Neural progenitor cell (in vitro differentiated cells): ENCODE measurements at regions not wholly inside any gene's neighbourhood (a gene's known extent, or its start where the extent isn't known, plus 50 kb on each side); places are given as distances from the start of the nearest gene placed in this dataset.

ENCODE experiments used
- DNase-seq: peaks from one replicate; pipeline ENCODE4 v3.0.0-alpha.2; 2016; ENCODE audit warnings: low spot score
- H2AFZ ChIP-seq: fragments of 200-600 bp; sonication (generic); replicated peaks from 2 replicates; pipeline ENCODE4 v1.6.1; 2016; ENCODE audit warnings: antibody characterized with exemption
- H3F3A ChIP-seq: fragments of 200-600 bp; sonication (generic); 2 replicates; pipeline ENCODE4 v1.6.1; 2016; ENCODE audit warnings: antibody characterized with exemption, low read depth
- H3K27ac ChIP-seq: fragments of 200-600 bp; sonication (generic); 2 replicates; pipeline ENCODE4 v1.5.1; 2016; ENCODE audit warnings: mild to moderate bottlenecking
- H3K27me3 ChIP-seq: fragments of 200-600 bp; sonication (generic); 2 replicates; pipeline ENCODE4 v1.6.1; 2016; ENCODE audit warnings: mild to moderate bottlenecking, moderate library complexity
- H3K36me3 ChIP-seq: fragments of 200-600 bp; sonication (generic); 2 replicates; pipeline ENCODE4 v1.5.1; 2016
- H3K4me1 ChIP-seq: fragments of 200-600 bp; sonication (generic); 2 replicates; pipeline ENCODE4 v1.6.1; 2016; ENCODE audit warnings: mixed run types
- H3K4me2 ChIP-seq: fragments of 200-600 bp; sonication (generic); 2 replicates; pipeline ENCODE4 v1.6.1; 2016
- H3K4me3 ChIP-seq: fragments of 200-600 bp; sonication (generic); 2 replicates; pipeline ENCODE4 v1.5.1; 2016
- H3K79me2 ChIP-seq: fragments of 200-600 bp; sonication (generic); 2 replicates; pipeline ENCODE4 v1.6.1; 2016; ENCODE audit warnings: low read depth
- H3K9ac ChIP-seq: fragments of 200-600 bp; sonication (generic); 2 replicates; pipeline ENCODE4 v1.6.1; 2016
- H3K9me3 ChIP-seq: fragments of 200-600 bp; sonication (generic); 2 replicates; pipeline ENCODE4 v1.5.1; 2016; ENCODE audit warnings: low read depth
- H4K20me1 ChIP-seq: fragments of 200-600 bp; sonication (generic); 2 replicates; pipeline ENCODE4 v1.6.1; 2016; ENCODE audit warnings: low read depth
- H3K27ac Mint-ChIP-seq: 3 replicates; pipeline ENCODE4 v1.8.0; 2021; ENCODE audit warnings: mixed read lengths
- H3K27me3 Mint-ChIP-seq: 2 replicates; pipeline ENCODE4 v1.8.0; 2022; ENCODE audit warnings: low read depth, mild to moderate bottlenecking, inconsistent platforms, moderate library complexity, mixed read lengths; ENCODE audit not compliant: insufficient read depth
- H3K36me3 Mint-ChIP-seq: 3 replicates; pipeline ENCODE4 v1.8.0; 2021; ENCODE audit warnings: mixed read lengths
- H3K4me1 Mint-ChIP-seq: 3 replicates; pipeline ENCODE4 v1.8.0; 2021; ENCODE audit warnings: mixed read lengths
- H3K4me3 Mint-ChIP-seq: 3 replicates; pipeline ENCODE4 v1.8.0; 2021; ENCODE audit warnings: mild to moderate bottlenecking, moderate library complexity, mixed read lengths
- H3K9me3 Mint-ChIP-seq: 3 replicates; pipeline ENCODE4 v1.8.0; 2020; ENCODE audit warnings: mixed read lengths
- EZH2 ChIP-seq: fragments of 200-600 bp; sonication (generic); IDR thresholded peaks from 2 replicates; pipeline ENCODE4 v1.6.1; 2017; ENCODE audit warnings: antibody characterized with exemption, mild to moderate bottlenecking, moderate library complexity
- EZH2phosphoT487 ChIP-seq: fragments of 200-600 bp; sonication (generic); IDR thresholded peaks from 2 replicates; pipeline ENCODE4 v1.6.1; 2017; ENCODE audit warnings: antibody characterized with exemption
- TF ChIP-seq, protein P1 (sequence below): fragments of 200-600 bp; sonication (generic); IDR thresholded peaks from 2 replicates; pipeline ENCODE4 v1.5.1; 2017; ENCODE audit warnings: antibody characterized with exemption, mild to moderate bottlenecking

DNA sequence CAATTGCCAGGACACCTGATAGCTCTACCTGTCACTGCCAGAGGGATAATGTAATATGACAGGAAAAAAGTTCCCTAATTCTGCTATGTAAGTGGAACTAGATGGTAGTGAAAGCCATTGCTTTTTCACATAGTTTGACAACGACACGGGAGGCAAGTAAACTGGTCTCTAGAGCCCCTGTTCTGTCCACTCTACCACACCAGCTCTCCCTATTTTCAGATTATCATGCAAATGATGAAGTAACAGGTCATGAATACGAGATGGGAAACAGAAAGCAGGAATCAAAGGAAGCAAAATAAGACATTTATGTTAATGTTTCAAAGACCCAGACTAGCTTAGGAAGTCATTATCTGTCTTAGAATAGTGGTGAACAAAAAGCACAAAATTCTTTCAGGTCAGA, 56.2 kb downstream of the TAF11L14 start:
- Histone ChIP-seq H3K27me3 (no peaks in the 10 kb centered on the region), H3K4me3 (no peak overlapping the region), H3K79me2 (no peaks in the 10 kb centered on the region), H3F3A (no peaks in the 10 kb centered on the region), H3K27ac (no peak overlapping the region), H2AFZ (no peak overlapping the region), H3K9me3 (no peaks in the 10 kb centered on the region), H3K9ac (no peak overlapping the region), H3K4me2 (no peak overlapping the region), H4K20me1 (no peaks in the 10 kb centered on the region), H3K36me3 (no peaks in the 10 kb centered on the region), H3K4me1 (no peaks in the 10 kb centered on the region)
- H3K4me3 Mint-ChIP-seq: no peak overlapping the region
- no peaks in the 10 kb centered on the region for H3K9me3 Mint-ChIP-seq
- no peaks in the 10 kb centered on the region for H3K27me3 Mint-ChIP-seq
- no peak for DNase-seq
- H3K36me3 Mint-ChIP-seq: no peaks in the 10 kb centered on the region
- no peaks in the 10 kb centered on the region for H3K4me1 Mint-ChIP-seq
- TF ChIP-seq, protein P1, sequence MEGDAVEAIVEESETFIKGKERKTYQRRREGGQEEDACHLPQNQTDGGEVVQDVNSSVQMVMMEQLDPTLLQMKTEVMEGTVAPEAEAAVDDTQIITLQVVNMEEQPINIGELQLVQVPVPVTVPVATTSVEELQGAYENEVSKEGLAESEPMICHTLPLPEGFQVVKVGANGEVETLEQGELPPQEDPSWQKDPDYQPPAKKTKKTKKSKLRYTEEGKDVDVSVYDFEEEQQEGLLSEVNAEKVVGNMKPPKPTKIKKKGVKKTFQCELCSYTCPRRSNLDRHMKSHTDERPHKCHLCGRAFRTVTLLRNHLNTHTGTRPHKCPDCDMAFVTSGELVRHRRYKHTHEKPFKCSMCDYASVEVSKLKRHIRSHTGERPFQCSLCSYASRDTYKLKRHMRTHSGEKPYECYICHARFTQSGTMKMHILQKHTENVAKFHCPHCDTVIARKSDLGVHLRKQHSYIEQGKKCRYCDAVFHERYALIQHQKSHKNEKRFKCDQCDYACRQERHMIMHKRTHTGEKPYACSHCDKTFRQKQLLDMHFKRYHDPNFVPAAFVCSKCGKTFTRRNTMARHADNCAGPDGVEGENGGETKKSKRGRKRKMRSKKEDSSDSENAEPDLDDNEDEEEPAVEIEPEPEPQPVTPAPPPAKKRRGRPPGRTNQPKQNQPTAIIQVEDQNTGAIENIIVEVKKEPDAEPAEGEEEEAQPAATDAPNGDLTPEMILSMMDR: no peak
- no peak for TF ChIP-seq EZH2phosphoT487
- no peak for TF ChIP-seq EZH2
- no peak overlapping the region for H3K27ac Mint-ChIP-seq

DNA sequence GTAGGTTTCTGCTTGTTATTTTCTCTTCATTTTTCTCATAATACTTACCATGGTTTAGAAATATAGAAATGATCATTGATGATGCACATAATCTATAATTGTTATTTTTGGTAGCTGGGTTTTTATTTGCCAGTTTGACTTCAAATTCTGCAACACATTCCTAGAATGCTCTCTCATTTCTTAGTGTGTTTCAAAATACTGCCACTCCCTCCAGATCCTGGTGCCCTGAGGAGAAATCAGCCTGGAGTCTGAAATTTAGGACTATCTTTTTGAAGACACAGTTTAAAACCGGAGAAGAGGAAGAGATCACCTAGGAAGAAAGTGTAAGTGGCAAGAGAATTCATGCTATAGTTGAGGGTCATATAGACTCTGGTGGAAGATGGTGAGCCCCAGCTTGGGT, 57.5 kb downstream of the TAF11L14 start:
- DNase-seq: no peak
- H2AFZ ChIP-seq: no peak overlapping the region
- no peak overlapping the region for H3K4me3 ChIP-seq
- no peaks in the 10 kb centered on the region for H3K36me3 ChIP-seq
- H3K27ac ChIP-seq: no peak overlapping the region
- Mint-ChIP-seq H3K27ac (no peak overlapping the region), H3K4me1 (no peaks in the 10 kb centered on the region), H3K27me3 (no peaks in the 10 kb centered on the region), H3K4me3 (no peak overlapping the region), H3K9me3 (no peaks in the 10 kb centered on the region), H3K36me3 (no peaks in the 10 kb centered on the region)
- no peaks in the 10 kb centered on the region for H3K27me3 ChIP-seq
- no peaks in the 10 kb centered on the region for H3F3A ChIP-seq
- no peaks in the 10 kb centered on the region for H4K20me1 ChIP-seq
- no peak overlapping the region for H3K4me2 ChIP-seq
- H3K9ac ChIP-seq: no peak overlapping the region
- TF ChIP-seq, protein P1: no peak
- TF ChIP-seq EZH2phosphoT487 (no peak), EZH2 (no peak)
- H3K4me1 ChIP-seq: no peaks in the 10 kb centered on the region
- H3K9me3 ChIP-seq: no peaks in the 10 kb centered on the region
- H3K79me2 ChIP-seq: no peaks in the 10 kb centered on the region

DNA sequence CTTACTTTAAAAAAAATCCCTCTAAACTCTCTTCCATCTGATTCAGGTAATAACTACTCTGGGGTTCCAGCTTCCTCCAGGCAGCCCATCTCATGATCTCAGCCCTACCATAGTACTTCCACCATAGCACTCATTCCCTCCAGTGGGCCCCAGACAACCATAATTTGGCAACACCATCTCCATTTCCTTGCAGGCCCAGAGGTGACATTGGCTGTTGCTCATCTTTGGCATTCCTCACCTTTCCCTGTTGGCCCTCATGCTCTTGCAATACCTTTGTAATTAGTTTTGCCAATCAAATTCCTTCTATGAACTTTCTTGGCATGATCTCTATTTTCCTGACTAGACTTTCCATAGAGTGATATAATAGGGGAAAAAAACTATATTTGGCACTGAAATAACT, 60.1 kb downstream of the TAF11L14 start:
- Histone ChIP-seq H3K27me3 (no peaks in the 10 kb centered on the region), H3K9me3 (no peaks in the 10 kb centered on the region), H3K27ac (no peak overlapping the region), H2AFZ (no peak overlapping the region), H3K79me2 (no peaks in the 10 kb centered on the region), H3F3A (no peaks in the 10 kb centered on the region), H3K4me2 (no peak overlapping the region), H3K9ac (no peak overlapping the region), H3K4me3 (no peak overlapping the region), H4K20me1 (no peaks in the 10 kb centered on the region), H3K4me1 (no peaks in the 10 kb centered on the region), H3K36me3 (no peaks in the 10 kb centered on the region)
- TF ChIP-seq EZH2 (no peak), EZH2phosphoT487 (no peak)
- TF ChIP-seq, protein P1: no peak
- H3K4me3 Mint-ChIP-seq: no peak overlapping the region
- H3K4me1 Mint-ChIP-seq: peaks cover 6% of the 10 kb centered on the region
- no peaks in the 10 kb centered on the region for H3K9me3 Mint-ChIP-seq
- no peak overlapping the region for H3K27ac Mint-ChIP-seq
- H3K36me3 Mint-ChIP-seq: no peaks in the 10 kb centered on the region
- H3K27me3 Mint-ChIP-seq: no peaks in the 10 kb centered on the region
- DNase-seq: no peak

DNA sequence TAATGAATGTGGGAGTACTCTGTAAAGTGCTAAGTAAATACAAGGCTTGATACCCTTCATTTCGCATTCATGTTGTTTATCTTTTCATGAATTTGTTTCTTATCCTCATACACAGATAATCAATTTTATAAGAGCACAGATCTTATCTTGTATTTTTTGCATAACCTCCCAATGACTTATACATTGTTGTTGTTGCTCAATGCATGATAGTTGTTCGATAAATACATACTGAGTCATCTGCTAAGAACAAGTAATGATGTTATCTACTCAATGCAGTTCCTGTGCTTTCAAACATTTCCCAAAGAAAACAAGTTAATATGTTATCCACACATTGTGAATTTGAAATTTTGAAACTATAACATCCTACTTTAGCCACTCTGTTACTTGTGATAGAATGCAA, 60.7 kb downstream of the TAF11L14 start:
- Mint-ChIP-seq H3K27ac (no peak overlapping the region), H3K27me3 (no peaks in the 10 kb centered on the region), H3K4me1 (peaks cover 6% of the 10 kb centered on the region), H3K36me3 (no peaks in the 10 kb centered on the region), H3K4me3 (no peak overlapping the region), H3K9me3 (no peaks in the 10 kb centered on the region)
- no peaks in the 10 kb centered on the region for H4K20me1 ChIP-seq
- H3K36me3 ChIP-seq: no peaks in the 10 kb centered on the region
- no peak overlapping the region for H3K4me3 ChIP-seq
- no peaks in the 10 kb centered on the region for H3K27me3 ChIP-seq
- no peaks in the 10 kb centered on the region for H3K79me2 ChIP-seq
- no peak overlapping the region for H3K27ac ChIP-seq
- H3K4me2 ChIP-seq: no peak overlapping the region
- no peaks in the 10 kb centered on the region for H3K9me3 ChIP-seq
- TF ChIP-seq, protein P1: no peak
- no peak for TF ChIP-seq EZH2phosphoT487
- no peak for TF ChIP-seq EZH2
- H3K4me1 ChIP-seq: no peaks in the 10 kb centered on the region
- DNase-seq: no peak
- H3K9ac ChIP-seq: no peak overlapping the region
- no peak overlapping the region for H2AFZ ChIP-seq
- no peaks in the 10 kb centered on the region for H3F3A ChIP-seq
